ENCODE measurements at regions not wholly inside any gene's neighbourhood (a gene's known extent, or its start where the extent isn't known, plus 50 kb on each side); places are given as distances from the start of the nearest gene placed in this dataset.

DNA sequence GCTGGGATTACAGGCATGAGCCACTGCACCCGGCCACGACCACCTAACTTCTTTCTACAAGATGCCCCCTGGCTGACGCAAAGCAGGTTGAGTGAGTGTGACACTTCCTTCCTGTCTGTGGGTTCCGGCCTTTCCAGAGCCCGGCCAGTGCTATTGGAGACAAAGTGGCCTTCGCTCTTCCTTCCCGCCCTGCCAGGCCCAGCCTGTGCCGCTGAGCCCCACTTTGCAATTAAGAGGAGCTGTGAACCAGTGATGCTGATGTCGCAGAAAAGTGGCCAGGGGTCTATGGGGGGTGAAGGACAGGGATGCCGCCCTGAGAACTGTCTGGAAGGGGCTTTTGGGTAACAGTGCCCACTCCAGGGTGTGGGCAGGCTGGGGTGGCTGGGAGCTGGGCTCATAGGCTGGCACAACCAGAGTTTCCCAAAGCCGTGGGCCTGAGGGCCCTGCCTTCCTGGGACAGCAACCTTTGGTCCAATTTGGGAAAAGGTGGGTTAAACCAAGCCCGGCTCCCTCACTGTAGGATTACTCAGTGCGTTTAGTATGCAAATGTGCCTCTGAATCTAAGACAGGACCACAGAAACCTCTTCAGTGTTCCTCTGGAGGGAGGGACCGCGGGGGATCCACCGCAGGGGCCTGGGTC is 174.9 kb downstream of the SEC14L1 start:
- TF ChIP-seq CTCF (IDR thresholded peaks at IDR 0.05) = no peak
- TF ChIP-seq POLR2A (IDR thresholded peaks at IDR 0.05) = no peak
